ENCODE measurements at regions not wholly inside any gene's neighbourhood (a gene's known extent, or its start where the extent isn't known, plus 50 kb on each side); places are given as distances from the start of the nearest gene placed in this dataset.

DNA sequence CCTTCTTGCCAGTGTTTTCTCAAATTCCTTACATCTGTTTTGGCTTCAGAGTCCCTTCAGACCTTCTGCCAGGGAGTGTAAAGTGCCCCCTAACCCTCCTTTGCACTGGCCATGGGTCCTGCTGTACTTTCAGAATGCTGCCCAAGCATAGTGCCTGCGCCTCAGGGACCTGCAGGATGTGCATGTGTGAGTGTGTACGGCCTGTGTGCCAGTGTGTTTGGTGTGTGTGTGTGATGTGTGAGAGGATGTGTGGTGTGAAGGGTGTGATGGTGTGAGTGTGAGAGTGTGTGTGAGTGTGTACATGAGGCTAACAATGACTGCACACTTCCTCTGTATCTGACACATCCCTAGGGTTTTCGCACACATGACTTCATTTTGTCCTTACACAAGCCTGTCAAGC is 265.8 kb upstream of the RAB4A start:
- TF ChIP-seq, protein P1, sequence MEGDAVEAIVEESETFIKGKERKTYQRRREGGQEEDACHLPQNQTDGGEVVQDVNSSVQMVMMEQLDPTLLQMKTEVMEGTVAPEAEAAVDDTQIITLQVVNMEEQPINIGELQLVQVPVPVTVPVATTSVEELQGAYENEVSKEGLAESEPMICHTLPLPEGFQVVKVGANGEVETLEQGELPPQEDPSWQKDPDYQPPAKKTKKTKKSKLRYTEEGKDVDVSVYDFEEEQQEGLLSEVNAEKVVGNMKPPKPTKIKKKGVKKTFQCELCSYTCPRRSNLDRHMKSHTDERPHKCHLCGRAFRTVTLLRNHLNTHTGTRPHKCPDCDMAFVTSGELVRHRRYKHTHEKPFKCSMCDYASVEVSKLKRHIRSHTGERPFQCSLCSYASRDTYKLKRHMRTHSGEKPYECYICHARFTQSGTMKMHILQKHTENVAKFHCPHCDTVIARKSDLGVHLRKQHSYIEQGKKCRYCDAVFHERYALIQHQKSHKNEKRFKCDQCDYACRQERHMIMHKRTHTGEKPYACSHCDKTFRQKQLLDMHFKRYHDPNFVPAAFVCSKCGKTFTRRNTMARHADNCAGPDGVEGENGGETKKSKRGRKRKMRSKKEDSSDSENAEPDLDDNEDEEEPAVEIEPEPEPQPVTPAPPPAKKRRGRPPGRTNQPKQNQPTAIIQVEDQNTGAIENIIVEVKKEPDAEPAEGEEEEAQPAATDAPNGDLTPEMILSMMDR (conservative IDR thresholded peaks at IDR 0.05): no peak
- no peak for TF ChIP-seq EZH2 (IDR thresholded peaks at IDR 0.05; ENCODE audit: low read depth)

Data from PC-9 (cell line).